ENCODE measurements at regions not wholly inside any gene's neighbourhood (a gene's known extent, or its start where the extent isn't known, plus 50 kb on each side); places are given as distances from the start of the nearest gene placed in this dataset.
A peak's percentile ranks its signal among the peaks of the same experiment; 100 is the strongest.

DNA sequence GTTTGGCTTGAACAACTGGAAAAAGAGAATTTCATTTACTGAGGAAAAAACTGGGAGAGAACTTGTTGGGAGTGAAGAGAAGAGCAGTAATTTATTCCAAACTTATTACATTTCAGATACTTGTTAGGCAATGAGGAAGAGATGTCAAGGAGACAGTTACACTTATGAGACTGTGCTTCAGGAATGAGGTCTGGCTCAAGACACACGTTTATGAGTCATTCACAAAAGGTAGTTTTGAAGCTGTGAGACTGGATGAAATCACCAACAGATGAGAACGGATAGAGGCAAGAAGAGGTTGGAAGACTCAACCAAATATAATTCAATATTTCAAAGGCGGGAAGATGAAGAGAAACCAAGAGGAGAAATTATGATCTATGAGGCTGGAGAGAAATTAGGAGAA lies 70.6 kb upstream of the DEFB112 start:
- Mint-ChIP-seq H3K36me3 (no peaks in the 10 kb centered on the region), H3K4me1 (ENCODE audit: unreplicated experiment) (no peaks in the 10 kb centered on the region), H3K27me3 (peaks cover 15% of the 10 kb centered on the region), H3K27ac (no peak overlapping the region), H3K4me3 (no peak overlapping the region), H3K9me3 (peaks cover 8% of the 10 kb centered on the region)
- no peak for DNase-seq (ENCODE audit: extremely low spot score, unreplicated experiment)
- TF ChIP-seq, protein P1, sequence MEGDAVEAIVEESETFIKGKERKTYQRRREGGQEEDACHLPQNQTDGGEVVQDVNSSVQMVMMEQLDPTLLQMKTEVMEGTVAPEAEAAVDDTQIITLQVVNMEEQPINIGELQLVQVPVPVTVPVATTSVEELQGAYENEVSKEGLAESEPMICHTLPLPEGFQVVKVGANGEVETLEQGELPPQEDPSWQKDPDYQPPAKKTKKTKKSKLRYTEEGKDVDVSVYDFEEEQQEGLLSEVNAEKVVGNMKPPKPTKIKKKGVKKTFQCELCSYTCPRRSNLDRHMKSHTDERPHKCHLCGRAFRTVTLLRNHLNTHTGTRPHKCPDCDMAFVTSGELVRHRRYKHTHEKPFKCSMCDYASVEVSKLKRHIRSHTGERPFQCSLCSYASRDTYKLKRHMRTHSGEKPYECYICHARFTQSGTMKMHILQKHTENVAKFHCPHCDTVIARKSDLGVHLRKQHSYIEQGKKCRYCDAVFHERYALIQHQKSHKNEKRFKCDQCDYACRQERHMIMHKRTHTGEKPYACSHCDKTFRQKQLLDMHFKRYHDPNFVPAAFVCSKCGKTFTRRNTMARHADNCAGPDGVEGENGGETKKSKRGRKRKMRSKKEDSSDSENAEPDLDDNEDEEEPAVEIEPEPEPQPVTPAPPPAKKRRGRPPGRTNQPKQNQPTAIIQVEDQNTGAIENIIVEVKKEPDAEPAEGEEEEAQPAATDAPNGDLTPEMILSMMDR (conservative IDR thresholded peaks at IDR 0.05), result no peak

DNA sequence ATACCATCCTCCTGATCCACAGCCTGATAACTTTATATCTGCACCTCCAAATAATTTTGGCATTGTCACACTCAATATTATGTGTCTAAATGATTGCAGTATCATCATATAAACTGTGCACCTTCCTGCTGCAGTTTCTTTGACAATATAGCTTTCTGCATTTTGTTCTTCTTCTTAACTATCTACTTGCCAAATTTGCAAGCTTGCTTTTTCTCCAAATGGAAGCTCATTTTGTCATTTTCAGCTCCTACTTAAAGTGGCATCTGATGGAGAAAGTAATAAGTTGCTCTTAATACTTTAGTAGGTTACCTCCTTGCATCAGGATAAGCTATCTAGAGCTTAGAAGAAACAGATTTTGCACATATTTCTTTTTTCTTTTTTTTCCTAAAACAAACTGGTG lies 74.0 kb upstream of the DEFB112 start:
- TF ChIP-seq, protein P1 (conservative IDR thresholded peaks at IDR 0.05), result no peak
- Mint-ChIP-seq H3K36me3 (no peaks in the 10 kb centered on the region), H3K4me1 (ENCODE audit: unreplicated experiment) (no peaks in the 10 kb centered on the region), H3K4me3 (no peak overlapping the region), H3K27me3 (peaks cover 14% of the 10 kb centered on the region), H3K9me3 (peaks cover 8% of the 10 kb centered on the region), H3K27ac (no peak overlapping the region)
- DNase-seq (ENCODE audit: extremely low spot score, unreplicated experiment), result no peak

DNA sequence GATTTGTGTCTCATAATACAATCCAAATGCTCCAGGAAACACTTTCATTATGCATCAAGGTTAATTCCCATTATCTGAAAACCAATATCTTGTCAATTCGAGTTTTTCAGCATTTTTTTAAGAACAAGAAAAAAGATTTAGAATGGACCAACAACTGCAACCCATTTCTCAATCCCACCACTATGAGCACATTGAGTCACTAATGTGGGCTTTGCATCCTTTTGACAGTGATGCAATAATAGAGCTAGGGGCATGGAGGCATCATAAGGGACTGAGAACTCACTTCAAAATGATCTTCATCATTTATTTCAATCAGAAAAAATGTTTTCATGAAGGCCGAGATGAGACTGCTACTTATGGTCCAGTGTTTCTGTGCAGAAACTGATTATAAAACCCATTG lies 74.8 kb upstream of the DEFB112 start:
- TF ChIP-seq, protein P1 (conservative IDR thresholded peaks at IDR 0.05), result no peak
- Mint-ChIP-seq H3K27me3 (peaks cover 12% of the 10 kb centered on the region), H3K36me3 (no peaks in the 10 kb centered on the region), H3K27ac (no peak overlapping the region), H3K4me3 (no peak overlapping the region), H3K4me1 (ENCODE audit: unreplicated experiment) (no peaks in the 10 kb centered on the region), H3K9me3 (peaks cover 8% of the 10 kb centered on the region)
- DNase-seq (ENCODE audit: extremely low spot score, unreplicated experiment), result no peak

DNA sequence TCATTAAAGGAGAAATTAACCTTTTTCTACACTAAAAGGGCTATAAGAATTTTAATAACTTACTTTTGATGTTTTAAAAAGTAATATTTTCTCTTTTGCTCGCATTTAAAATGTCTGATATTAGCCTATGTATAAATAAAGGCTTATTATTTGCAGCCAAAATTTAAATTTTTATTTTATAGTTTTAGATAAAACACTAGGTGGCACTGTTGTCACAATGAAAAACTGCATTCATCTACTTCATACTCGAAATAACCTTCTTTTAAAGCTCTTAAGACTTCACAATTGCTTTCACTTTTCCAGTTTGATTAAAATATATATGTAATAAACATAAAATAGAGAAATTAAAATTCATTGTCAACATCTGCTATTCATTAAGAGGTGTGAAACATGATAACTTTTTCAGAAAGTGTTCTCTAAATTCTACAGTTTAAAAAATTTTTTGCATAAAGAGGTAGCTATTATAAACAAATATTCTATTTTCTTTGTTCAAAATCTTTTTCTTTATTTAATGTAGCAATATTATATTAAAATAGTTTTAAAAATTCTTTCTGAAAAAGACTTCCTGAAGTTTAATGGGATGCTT lies 78.8 kb upstream of the DEFB112 start:
- TF ChIP-seq, protein P1 (conservative IDR thresholded peaks at IDR 0.05), result peak; percentile 85
- Mint-ChIP-seq H3K27ac (no peak overlapping the region), H3K4me1 (ENCODE audit: unreplicated experiment) (no peaks in the 10 kb centered on the region), H3K4me3 (no peak overlapping the region), H3K36me3 (no peaks in the 10 kb centered on the region), H3K9me3 (no peaks in the 10 kb centered on the region), H3K27me3 (peaks cover 17% of the 10 kb centered on the region)
- no peak for DNase-seq (ENCODE audit: extremely low spot score, unreplicated experiment)

DNA sequence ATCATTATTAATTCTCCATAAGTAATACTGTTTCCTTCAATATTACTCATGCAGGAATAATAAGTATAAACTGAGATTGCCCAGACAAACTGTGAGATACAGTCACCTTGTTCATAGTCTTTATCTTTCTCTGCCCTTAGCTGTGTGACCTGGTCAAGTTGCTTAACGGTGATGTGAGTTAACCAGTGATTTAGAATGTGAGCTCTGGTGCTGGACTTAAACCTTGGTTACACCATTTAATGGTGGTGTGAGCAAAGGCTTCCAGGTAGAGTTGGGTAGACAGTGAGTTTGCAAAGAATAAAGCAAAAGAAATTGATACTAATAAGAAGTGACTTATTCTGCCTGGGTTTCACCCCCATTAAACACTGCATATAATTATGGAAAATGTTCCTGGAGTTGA lies 86.2 kb upstream of the DEFB112 start:
- Mint-ChIP-seq H3K4me3 (no peak overlapping the region), H3K36me3 (no peaks in the 10 kb centered on the region), H3K4me1 (ENCODE audit: unreplicated experiment) (no peaks in the 10 kb centered on the region), H3K9me3 (no peaks in the 10 kb centered on the region), H3K27ac (no peak overlapping the region), H3K27me3 (peaks cover 9% of the 10 kb centered on the region)
- DNase-seq (ENCODE audit: extremely low spot score, unreplicated experiment), result no peak
- TF ChIP-seq, protein P1 (conservative IDR thresholded peaks at IDR 0.05), result no peak

DNA sequence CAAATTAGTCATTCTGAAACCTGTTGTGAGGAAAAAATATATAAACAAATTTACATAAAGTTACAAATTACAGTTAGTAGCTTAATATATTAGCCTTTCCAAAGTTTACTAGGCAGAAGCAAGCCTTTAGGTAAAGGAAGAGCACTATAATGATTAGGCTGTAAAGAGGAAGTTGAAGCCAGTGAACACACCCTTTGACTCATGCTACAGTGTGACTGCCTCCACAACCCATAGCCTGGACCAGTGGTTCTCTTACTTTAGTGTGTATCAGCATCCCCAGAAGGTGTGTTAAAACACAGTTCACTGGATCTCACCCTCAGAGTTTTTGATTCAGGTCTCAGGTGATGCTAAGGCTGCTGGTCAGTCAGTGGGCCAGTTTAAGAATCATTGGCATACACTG lies 91.4 kb upstream of the DEFB112 start:
- no peak overlapping the region for H3K27ac Mint-ChIP-seq
- TF ChIP-seq, protein P1 (conservative IDR thresholded peaks at IDR 0.05), result no peak
- no peaks in the 10 kb centered on the region for H3K36me3 Mint-ChIP-seq
- no peaks in the 10 kb centered on the region for H3K4me1 Mint-ChIP-seq (ENCODE audit: unreplicated experiment)
- no peak overlapping the region for H3K4me3 Mint-ChIP-seq
- no peak for DNase-seq (ENCODE audit: extremely low spot score, unreplicated experiment)
- peaks cover 8% of the 10 kb centered on the region for H3K27me3 Mint-ChIP-seq
- no peaks in the 10 kb centered on the region for H3K9me3 Mint-ChIP-seq

All from type B pancreatic cell (in vitro differentiated cells).